SK-N-SH (cell line): ENCODE measurements at regions not wholly inside any gene's neighbourhood (a gene's known extent, or its start where the extent isn't known, plus 50 kb on each side); places are given as distances from the start of the nearest gene placed in this dataset.

Source experiments
- CTCF ChIA-PET: fragments of 300-600, 350-600 bp; formaldehyde crosslinking; extraction: SDS; loops from one replicate; lab custom pipeline; 2021; lab: Yijun Ruan, JAX
- POLR2A ChIA-PET: fragments of 350-600 bp; sonication (Branson Sonifier 250); formaldehyde crosslinking; extraction: SDS; loops from one replicate; lab custom pipeline; 2020; ENCODE audit warnings: antibody characterized with exemption, inconsistent platforms; lab: Yijun Ruan, JAX
- DNase-seq: peaks from one replicate; pipeline ENCODE4 v3.0.0; 2012
- H2AFZ ChIP-seq: fragments of 200-600 bp; sonication (generic); 2 replicates; pipeline ENCODE4 v1.8.1; 2016; ENCODE audit warnings: antibody characterized with exemption, mild to moderate bottlenecking, low read depth
- H3F3A ChIP-seq: fragments of 200-600 bp; sonication (generic); replicated peaks from 2 replicates; pipeline ENCODE3; 2016; ENCODE audit warnings: antibody characterized with exemption, mild to moderate bottlenecking; ENCODE audit not compliant: insufficient read depth
- H3K27ac ChIP-seq, 2 experiments: fragments of 200-500 bp in 1 of 2; fragments of 200-600 bp in 1 of 2; sonication (Bioruptor generic) in 1 of 2; sonication (generic), shearing (Covaris generic) in 1 of 2; 2 replicates each; pipeline versions ENCODE4 v1.5.1 to v1.6.1; 2014 to 2016; ENCODE audit warnings: low read depth in 2 of 2, inconsistent platforms in 1 of 2, low read length in 1 of 2, mild to moderate bottlenecking in 1 of 2, mixed read lengths in 1 of 2
- H3K27me3 ChIP-seq: fragments of 200-600 bp; sonication (generic), shearing (Covaris generic); 2 replicates; pipeline ENCODE4 v1.6.1; 2016; ENCODE audit warnings: mixed run types; ENCODE audit not compliant: insufficient read depth
- H3K36me3 ChIP-seq, 2 experiments: fragments of 200-500 bp in 1 of 2; fragments of 200-600 bp in 1 of 2; sonication (Bioruptor generic) in 1 of 2; sonication (generic) in 1 of 2; replicated peaks in 1 of 2; 2 replicates each; pipeline versions ENCODE3 to v1.5.1; 2014 to 2016; ENCODE audit warnings: low read length in 1 of 2, mild to moderate bottlenecking in 1 of 2; ENCODE audit not compliant: insufficient read depth in 2 of 2, control insufficient read depth in 1 of 2
- H3K4me1 ChIP-seq, 2 experiments: fragments of 200-500 bp in 1 of 2; fragments of 200-600 bp in 1 of 2; sonication (Bioruptor generic) in 1 of 2; sonication (generic), shearing (Covaris generic) in 1 of 2; 2 replicates each; pipeline versions ENCODE4 v1.5.1 to v1.6.1; 2014 to 2016; ENCODE audit warnings: low read depth in 1 of 2, low read length in 1 of 2, mixed run types in 1 of 2; ENCODE audit not compliant: insufficient read depth in 2 of 2, control insufficient read depth in 1 of 2
- H3K4me2 ChIP-seq: fragments of 200-600 bp; sonication (generic), shearing (Covaris generic); 2 replicates; pipeline ENCODE4 v1.6.1; 2017; ENCODE audit warnings: mixed run types
- H3K4me3 ChIP-seq, 2 experiments: fragments of 200-500 bp in 1 of 2; fragments of 200-600 bp in 1 of 2; sonication (Bioruptor generic) in 1 of 2; sonication (generic), shearing (Covaris generic) in 1 of 2; 2 replicates each; pipeline versions ENCODE4 v1.5.1 to v1.8.1; 2014 to 2016; ENCODE audit warnings: low read depth in 2 of 2, inconsistent platforms in 1 of 2, low read length in 1 of 2, mild to moderate bottlenecking in 1 of 2, mixed read lengths in 1 of 2, moderate library complexity in 1 of 2
- H3K79me2 ChIP-seq: fragments of 200-600 bp; sonication (generic); 2 replicates; pipeline ENCODE4 v1.8.1; 2017; ENCODE audit warnings: mild to moderate bottlenecking; ENCODE audit not compliant: insufficient read depth
- H3K9ac ChIP-seq: fragments of 200-600 bp; sonication (generic); 2 replicates; pipeline ENCODE4 v1.6.1; 2017; ENCODE audit warnings: mixed run types
- H3K9me2 ChIP-seq: fragments of 200-600 bp; sonication (generic); 2 replicates; pipeline ENCODE4 v1.6.1; 2017; ENCODE audit warnings: mixed run types
- H3K9me3 ChIP-seq: fragments of 200-600 bp; sonication (generic); 2 replicates; pipeline ENCODE4 v1.6.1; 2017; ENCODE audit warnings: mixed run types, mild to moderate bottlenecking, moderate library complexity
- H4K20me1 ChIP-seq: fragments of 200-600 bp; sonication (generic); 2 replicates; pipeline ENCODE4 v1.6.1; 2017; ENCODE audit warnings: mild to moderate bottlenecking, mixed run types; ENCODE audit not compliant: insufficient read depth
- CTCF ChIP-seq: fragments of 200-600 bp; sonication (generic); IDR thresholded peaks from 2 replicates; pipeline ENCODE4 v1.6.1; 2017; ENCODE audit warnings: antibody characterized with exemption, mild to moderate bottlenecking, moderate library complexity
- ELF1 ChIP-seq: IDR thresholded peaks from 2 replicates; pipeline ENCODE4 v1.4.0; 2012
- EP300 ChIP-seq, 2 experiments: IDR thresholded peaks; 2 replicates each; pipeline versions ENCODE4 v1.4.0 to v1.6.1; 2012; ENCODE audit warnings: borderline replicate concordance in 1 of 2, low read depth in 1 of 2, low read length in 1 of 2
- FOXM1 ChIP-seq: IDR thresholded peaks from 2 replicates; pipeline ENCODE4 v1.4.0; 2012; ENCODE audit warnings: low read depth, mild to moderate bottlenecking
- GATA2 ChIP-seq: sonication (generic); formaldehyde crosslinking; IDR thresholded peaks from 2 replicates; pipeline ENCODE4 v1.5.0; 2020; ENCODE audit warnings: mild to moderate bottlenecking, missing genetic modification reagents
- IRF3 ChIP-seq: fragments of 150-350 bp; IDR thresholded peaks from 2 replicates; pipeline ENCODE4 v1.6.1; 2016; ENCODE audit warnings: mild to moderate bottlenecking, low read depth, low read length
- MAX ChIP-seq: IDR thresholded peaks from 2 replicates; pipeline ENCODE4 v1.4.0; 2012; ENCODE audit warnings: low read depth
- PBX3 ChIP-seq: IDR thresholded peaks from 2 replicates; pipeline ENCODE4; 2012
- RAD21 ChIP-seq: IDR thresholded peaks from 2 replicates; pipeline ENCODE4 v1.6.1; 2012; ENCODE audit warnings: mild to moderate bottlenecking, low read length
- SMC3 ChIP-seq: IDR thresholded peaks from 2 replicates; pipeline ENCODE4 v1.6.1; 2012; ENCODE audit warnings: low read depth, low read length, improper control_type of control experiment
- TAF1 ChIP-seq: IDR thresholded peaks from 2 replicates; pipeline ENCODE4 v1.6.1; 2012; ENCODE audit warnings: low read depth, mild to moderate bottlenecking, low read length, moderate library complexity, borderline replicate concordance
- TEAD4 ChIP-seq: IDR thresholded peaks from 2 replicates; pipeline ENCODE4 v1.4.0; 2012; ENCODE audit warnings: mild to moderate bottlenecking, borderline replicate concordance; ENCODE audit not compliant: insufficient read depth
- USF2 ChIP-seq: fragments of 150-350 bp; IDR thresholded peaks from 2 replicates; pipeline ENCODE4 v1.6.1; 2017; ENCODE audit warnings: antibody characterized with exemption, low read length, low read depth, borderline replicate concordance
- ZBTB33 ChIP-seq: IDR thresholded peaks from 2 replicates; pipeline ENCODE4 v1.4.0; 2012; ENCODE audit warnings: low read depth, borderline replicate concordance
- WGBS: methylation state at CpG from one replicate; pipeline ENCODE4 v1.1.6; 2017; ENCODE audit warnings: low lambda C conversion rate; 5-methylcytosine and 5-hydroxymethylcytosine counted together

GRCh38 chr3:99118381-99118780 lies 216.9 kb upstream of the DCBLD2 start (continued):
- TF ChIP-seq ZBTB33 (no peak), GATA2 (no peak), USF2 (no peak), RAD21 (no peak), CTCF (no peak), PBX3 (no peak), ELF1 (no peak), FOXM1 (no peak), EP300 (IDR thresholded peaks at IDR 0.05; ENCODE audit: borderline replicate concordance in 1 of 2, low read depth in 1 of 2, low read length in 1 of 2) (no peak)

GRCh38 chr3:99114565-99115291 lies 213.2 kb upstream of the DCBLD2 start:
- Histone ChIP-seq H3F3A (no peaks in the 10 kb centered on the region), H3K9me3 (no peaks in the 10 kb centered on the region), H4K20me1 (no peaks in the 10 kb centered on the region), H3K36me3 (no peaks in the 10 kb centered on the region)
- CTCF ChIA-PET, result interaction anchor here (1.0 to 1.6 kb wide), 4 partner anchors 12 to 104 kb away, joined by 3 to 5 read pairs (median 4); no protein-coding TSS in a partner anchor
- TF ChIP-seq FOXM1 (no peak), RAD21 (peak; percentile 68), IRF3 (no peak), TAF1 (no peak), TEAD4 (no peak), MAX (no peak), GATA2 (no peak), CTCF (peak; percentile 58), SMC3 (peak; percentile 57), USF2 (no peak)
- TF ChIP-seq, all 33 proteins: peak for 3
- H3K27me3 ChIP-seq, result no peaks in the 10 kb centered on the region
- H3K4me3 ChIP-seq, result no peak overlapping the region
- POLR2A ChIA-PET, result no interaction called here
- no peaks in the 10 kb centered on the region for H3K4me1 ChIP-seq
- H3K79me2 ChIP-seq, result no peaks in the 10 kb centered on the region
- no peak overlapping the region for H3K9ac ChIP-seq
- no peak overlapping the region for H3K4me2 ChIP-seq
- no peak overlapping the region for H3K27ac ChIP-seq
- H3K9me2 ChIP-seq, result no peaks in the 10 kb centered on the region
- no peak overlapping the region for H2AFZ ChIP-seq
- 28% methylated on average over 4 of the region's 9 CpGs for WGBS
- DNase-seq, result peak; percentile 0
